T47D (cell line): ENCODE measurements at regions not wholly inside any gene's neighbourhood (a gene's known extent, or its start where the extent isn't known, plus 50 kb on each side); places are given as distances from the start of the nearest gene placed in this dataset.
A peak's percentile ranks its signal among the peaks of the same experiment; 100 is the strongest.
"Not testable (repeated sequence)": the region's sequence is repeated elsewhere in the genome, so short reads cannot be mapped to it uniquely, and the experiment has no call there.

ENCODE experiments used
- DNase-seq, 2 experiments: peaks; one replicate each; pipeline versions ENCODE4 v3.0.0 to v3.0.0-alpha.2; 2011 to 2012; ENCODE audit warnings: low read depth in 1 of 2, low spot score in 1 of 2
- JUND ChIP-seq: IDR thresholded peaks from 2 replicates; pipeline ENCODE4 v1.6.1; 2012; ENCODE audit warnings: low read depth
- in situ Hi-C: cut with HindIII; loops from 2 replicates; pipeline ENCODE4 v1.10.0; 2016; ENCODE audit warnings: low sequenced_read_pairs, low pct_unique_long_range_greater_than_20kb

GRCh38 chr9:22986556-22986955 is 539.9 kb downstream of the DMRTA1 start:
- no peak for DNase-seq
- TF ChIP-seq JUND: no peak
- in situ Hi-C loops: no loop called here

- in situ Hi-C loops: no loop called here
- peak in 1 of 2 experiments; percentile 2 for DNase-seq
- TF ChIP-seq JUND: no peak
Measured at GRCh38 chr9:22990349-22990748, 543.7 kb downstream of the DMRTA1 start.

GRCh38 chr9:22992780-22993179 is 546.2 kb downstream of the DMRTA1 start:
- TF ChIP-seq JUND: no peak
- in situ Hi-C loops: no loop called here
- DNase-seq: no peak

GRCh38 chr9:22997923-22998322 is 551.3 kb downstream of the DMRTA1 start:
- no peak for DNase-seq
- in situ Hi-C loops: no loop called here
- no peak for TF ChIP-seq JUND

- DNase-seq: peak in 1 of 2 experiments; percentile 4
- TF ChIP-seq JUND: no peak
- in situ Hi-C loops: no loop called here
Measured at GRCh38 chr9:23005156-23005555, 558.5 kb downstream of the DMRTA1 start.

- in situ Hi-C loops: no loop called here
- no peak for TF ChIP-seq JUND
- no peak for DNase-seq
Measured at GRCh38 chr9:23006127-23006526, 559.5 kb downstream of the DMRTA1 start.

- TF ChIP-seq JUND: no peak
- no peak for DNase-seq
- in situ Hi-C loops: no loop called here
Measured at GRCh38 chr9:23011669-23012068, 565.0 kb downstream of the DMRTA1 start.

GRCh38 chr9:23015557-23015956 is 568.9 kb downstream of the DMRTA1 start:
- in situ Hi-C loops: no loop called here
- no peak for TF ChIP-seq JUND
- no peak for DNase-seq

- no peak for DNase-seq
- no peak for TF ChIP-seq JUND
- in situ Hi-C loops: no loop called here
Measured at GRCh38 chr9:23036416-23036815, 589.8 kb downstream of the DMRTA1 start.

- DNase-seq: no peak
- TF ChIP-seq JUND: no peak
- in situ Hi-C loops: no loop called here
Measured at GRCh38 chr9:23039402-23039801, 592.8 kb downstream of the DMRTA1 start.

GRCh38 chr9:23041466-23041865 is 594.8 kb downstream of the DMRTA1 start:
- in situ Hi-C loops: no loop called here
- TF ChIP-seq JUND: no peak
- DNase-seq: no peak

- DNase-seq: no peak
- in situ Hi-C loops: no loop called here
- TF ChIP-seq JUND: no peak
Measured at GRCh38 chr9:23044549-23044948, 597.9 kb downstream of the DMRTA1 start.

- in situ Hi-C loops, DNase-seq: not testable (repeated sequence)
Measured at GRCh38 chr9:23046026-23046425, 599.4 kb downstream of the DMRTA1 start.

GRCh38 chr9:23050548-23050947 is 603.9 kb downstream of the DMRTA1 start:
- TF ChIP-seq JUND: no peak
- DNase-seq: no peak
- in situ Hi-C loops: no loop called here

- in situ Hi-C loops: no loop called here
- no peak for TF ChIP-seq JUND
- DNase-seq: no peak
Measured at GRCh38 chr9:23073136-23073535, 626.5 kb downstream of the DMRTA1 start.
